Bronchial epithelial cell (primary cell): ENCODE measurements at regions not wholly inside any gene's neighbourhood (a gene's known extent, or its start where the extent isn't known, plus 50 kb on each side); places are given as distances from the start of the nearest gene placed in this dataset.

Experiments used
- DNase-seq: peaks from one replicate; pipeline ENCODE4 v3.0.0-alpha.2; 2010; ENCODE audit warnings: low read depth
- FAIRE-seq: peaks from 2 replicates; lab custom pipeline; 2011; peaks lifted over from hg19 to GRCh38; lab: Jason Lieb, UNC
- H3K27me3 ChIP-seq: 2 replicates; pipeline ENCODE4 v1.5.1; 2011; ENCODE audit warnings: low read length; ENCODE audit not compliant: control insufficient read depth, insufficient read depth
- H3K36me3 ChIP-seq: 2 replicates; pipeline ENCODE4 v1.5.1; 2011; ENCODE audit warnings: low read length; ENCODE audit not compliant: control insufficient read depth, insufficient read depth
- H3K4me3 ChIP-seq: 2 replicates; pipeline ENCODE4 v1.5.1; 2011; ENCODE audit warnings: mild to moderate bottlenecking, low read depth, low read length, control low read depth
- TF ChIP-seq, protein P1 (sequence below): IDR thresholded peaks from 2 replicates; pipeline ENCODE4 v1.5.1; 2011; ENCODE audit warnings: mild to moderate bottlenecking, moderate library complexity, low read length, control low read depth, inconsistent platforms; ENCODE audit not compliant: insufficient read depth, severe bottlenecking

DNA sequence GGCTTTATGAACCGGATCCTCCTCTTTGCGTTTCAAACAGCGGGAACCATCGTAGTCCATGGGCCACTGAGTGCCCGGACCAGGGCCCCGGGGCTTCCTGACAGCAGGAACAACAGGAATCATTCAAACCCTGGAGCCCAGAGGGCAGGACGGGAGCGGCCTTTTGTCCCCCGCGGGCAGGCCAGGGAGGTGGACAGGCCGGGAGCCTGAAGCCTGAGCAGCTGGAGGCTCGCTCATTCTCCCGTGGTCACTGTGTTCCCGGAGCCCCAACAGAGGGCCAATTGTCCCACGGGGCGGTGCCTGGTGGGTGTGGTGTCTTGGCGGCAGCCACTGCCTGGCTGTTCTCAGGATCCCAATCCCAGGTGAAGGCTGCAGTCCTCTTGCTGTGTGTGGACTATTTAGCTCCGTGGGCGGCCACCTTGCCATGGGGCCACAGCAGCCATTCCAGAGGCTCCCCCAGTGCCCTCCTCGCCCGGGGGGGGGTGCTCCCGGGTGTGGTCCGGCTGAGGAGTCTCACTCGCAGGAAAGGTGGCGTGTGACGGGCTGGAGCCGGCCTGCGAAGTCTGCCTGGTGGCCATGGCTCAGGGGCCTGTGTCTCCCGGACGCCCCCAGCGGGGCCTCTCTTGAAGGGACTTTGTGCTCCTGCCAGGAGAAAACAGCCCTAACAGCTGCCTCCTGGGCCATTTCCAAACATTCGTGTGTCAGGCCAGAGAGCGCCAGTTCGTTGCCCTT, 77.2 kb upstream of the BHLHE23 start:
- Histone ChIP-seq H3K27me3 (no peaks in the 10 kb centered on the region), H3K36me3 (no peaks in the 10 kb centered on the region), H3K4me3 (no peak overlapping the region)
- FAIRE-seq = no peak
- DNase-seq = no peak
- TF ChIP-seq, protein P1, sequence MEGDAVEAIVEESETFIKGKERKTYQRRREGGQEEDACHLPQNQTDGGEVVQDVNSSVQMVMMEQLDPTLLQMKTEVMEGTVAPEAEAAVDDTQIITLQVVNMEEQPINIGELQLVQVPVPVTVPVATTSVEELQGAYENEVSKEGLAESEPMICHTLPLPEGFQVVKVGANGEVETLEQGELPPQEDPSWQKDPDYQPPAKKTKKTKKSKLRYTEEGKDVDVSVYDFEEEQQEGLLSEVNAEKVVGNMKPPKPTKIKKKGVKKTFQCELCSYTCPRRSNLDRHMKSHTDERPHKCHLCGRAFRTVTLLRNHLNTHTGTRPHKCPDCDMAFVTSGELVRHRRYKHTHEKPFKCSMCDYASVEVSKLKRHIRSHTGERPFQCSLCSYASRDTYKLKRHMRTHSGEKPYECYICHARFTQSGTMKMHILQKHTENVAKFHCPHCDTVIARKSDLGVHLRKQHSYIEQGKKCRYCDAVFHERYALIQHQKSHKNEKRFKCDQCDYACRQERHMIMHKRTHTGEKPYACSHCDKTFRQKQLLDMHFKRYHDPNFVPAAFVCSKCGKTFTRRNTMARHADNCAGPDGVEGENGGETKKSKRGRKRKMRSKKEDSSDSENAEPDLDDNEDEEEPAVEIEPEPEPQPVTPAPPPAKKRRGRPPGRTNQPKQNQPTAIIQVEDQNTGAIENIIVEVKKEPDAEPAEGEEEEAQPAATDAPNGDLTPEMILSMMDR = no peak

DNA sequence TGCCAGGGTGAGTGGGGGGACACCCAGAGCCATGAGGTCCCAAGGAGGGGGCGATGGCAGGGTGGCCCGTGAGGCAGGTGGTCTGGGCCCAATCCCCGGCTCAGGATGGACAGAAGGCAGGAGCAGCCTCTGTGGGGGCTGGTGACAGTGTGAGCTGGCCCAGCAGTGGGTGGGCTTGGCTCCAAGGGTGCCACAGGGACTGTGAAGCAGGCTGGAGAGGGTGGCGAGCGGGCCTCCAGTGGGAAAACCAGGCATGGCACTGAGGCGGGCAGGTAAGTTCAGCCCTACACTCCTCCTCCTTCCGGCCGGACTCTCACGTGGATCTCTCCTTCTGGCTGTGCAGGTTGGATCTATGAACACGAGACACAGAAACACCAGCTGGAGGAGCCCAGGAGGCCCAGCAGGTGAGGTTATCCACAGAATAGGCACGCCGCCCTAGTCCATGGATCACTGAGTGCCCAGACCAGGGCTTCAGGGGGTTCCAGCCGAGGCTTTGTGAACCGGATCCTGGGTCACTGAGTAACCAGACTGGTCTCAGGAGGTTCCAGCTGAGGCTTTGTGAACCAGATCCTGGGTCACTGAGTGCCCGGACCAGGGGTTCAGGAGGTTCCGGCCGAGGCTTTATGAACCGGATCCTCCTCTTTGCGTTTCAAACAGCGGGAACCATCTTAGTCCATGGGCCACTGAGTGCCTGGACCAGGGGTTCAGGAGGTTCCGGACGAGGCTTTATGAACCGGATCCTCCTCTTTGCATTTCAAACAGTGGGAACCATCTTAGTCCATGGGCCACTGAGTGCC, 76.4 kb upstream of the BHLHE23 start:
- Histone ChIP-seq H3K36me3 (no peaks in the 10 kb centered on the region), H3K27me3 (no peaks in the 10 kb centered on the region), H3K4me3 (no peak overlapping the region)
- FAIRE-seq (no peak), DNase-seq (no peak)
- TF ChIP-seq, protein P1 = no peak

DNA sequence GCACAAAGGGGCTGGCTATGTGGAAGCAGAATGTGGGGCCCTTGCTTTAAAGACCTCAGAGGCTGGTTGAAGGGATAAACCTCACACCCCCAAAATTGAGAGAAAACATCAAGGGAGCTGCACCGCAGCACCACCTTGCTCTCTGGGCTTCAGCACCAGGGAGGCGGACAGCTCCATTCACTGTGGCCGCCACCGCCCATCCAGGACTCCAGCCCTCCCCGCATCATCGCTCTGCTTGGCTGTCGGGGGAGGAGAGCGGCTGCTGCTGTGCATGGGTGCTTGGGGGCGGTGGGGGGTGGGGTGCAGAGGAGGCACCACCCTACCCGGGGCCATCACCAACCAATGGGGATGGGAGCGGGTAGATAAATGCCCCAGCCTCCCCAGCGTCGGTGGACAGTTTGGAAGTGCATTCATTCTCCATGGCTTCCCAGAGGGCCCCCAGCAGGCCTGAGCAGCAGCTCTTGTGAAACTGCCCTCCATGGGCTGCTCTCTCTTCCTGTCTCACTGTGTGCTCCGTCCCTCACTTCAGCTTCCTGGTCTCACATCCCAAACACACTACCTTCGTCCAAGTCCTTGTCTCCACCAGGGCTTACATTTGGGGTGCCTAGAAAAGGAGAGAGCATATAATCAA, 75.7 kb upstream of the BHLHE23 start:
- TF ChIP-seq, protein P1 = no peak
- Histone ChIP-seq H3K27me3 (no peaks in the 10 kb centered on the region), H3K4me3 (no peak overlapping the region), H3K36me3 (no peaks in the 10 kb centered on the region)
- DNase-seq (no peak), FAIRE-seq (no peak)

DNA sequence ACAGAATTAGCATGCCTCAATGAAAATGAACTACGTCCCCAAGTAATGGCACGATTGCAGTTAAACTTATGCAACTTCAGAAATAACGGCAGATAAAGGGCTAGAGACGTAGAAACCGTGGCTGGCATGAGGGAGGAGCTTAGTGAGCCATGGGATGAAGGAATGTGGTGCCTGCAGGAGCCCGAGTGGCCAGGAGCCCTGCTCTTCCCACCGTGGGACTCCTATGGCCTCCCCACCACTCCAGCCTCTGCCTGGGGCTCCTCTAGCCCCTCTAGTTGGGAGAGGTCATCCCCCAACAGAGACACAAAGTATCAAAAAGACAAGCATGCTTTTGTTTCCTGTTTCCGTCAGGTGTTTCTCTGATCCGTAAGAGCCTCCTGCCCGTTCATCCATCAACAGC, 75.1 kb upstream of the BHLHE23 start:
- FAIRE-seq (no peak), DNase-seq (no peak)
- H3K4me3 ChIP-seq = no peak overlapping the region
- H3K27me3 ChIP-seq = no peaks in the 10 kb centered on the region
- TF ChIP-seq, protein P1 = no peak
- no peaks in the 10 kb centered on the region for H3K36me3 ChIP-seq

DNA sequence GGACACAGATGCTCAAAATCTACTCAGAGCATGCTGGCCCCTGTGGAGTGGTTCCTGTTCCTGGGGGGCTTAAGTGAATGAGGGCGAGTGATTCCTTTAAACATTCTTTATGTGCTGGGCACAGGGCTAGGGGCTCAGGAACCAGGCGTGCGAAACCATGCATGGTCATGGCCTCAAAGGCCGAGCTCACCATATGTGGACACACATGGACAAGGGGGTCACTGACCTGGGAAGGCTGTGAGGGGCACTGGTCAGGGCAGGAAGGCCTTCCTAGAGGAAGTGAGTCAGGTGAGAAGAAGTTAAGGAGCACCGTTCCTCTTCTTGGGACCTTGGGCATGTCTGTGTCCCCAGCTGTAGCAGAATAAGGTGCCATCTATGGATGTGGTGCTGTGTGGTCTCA, 74.6 kb upstream of the BHLHE23 start:
- DNase-seq (no peak), FAIRE-seq (peak; percentile 83)
- no peaks in the 10 kb centered on the region for H3K36me3 ChIP-seq
- no peak overlapping the region for H3K4me3 ChIP-seq
- H3K27me3 ChIP-seq = no peaks in the 10 kb centered on the region
- TF ChIP-seq, protein P1 = no peak
